RWPE2 (cell line): ENCODE measurements at regions not wholly inside any gene's neighbourhood (a gene's known extent, or its start where the extent isn't known, plus 50 kb on each side); places are given as distances from the start of the nearest gene placed in this dataset.

Source experiments
- ATAC-seq: fragments of 200-7000 bp; cut with Tn5 transposase; 3 replicates; pipeline ENCODE4 v1.9.1; 2021; ENCODE audit warnings: low read depth
- DNase-seq: peaks from one replicate; pipeline ENCODE4 v3.0.0-alpha.2; 2020; ENCODE audit warnings: low spot score
- H3K27ac ChIP-seq: fragments of 450-650 bp; 2 replicates; pipeline ENCODE4 v1.5.1; 2017; ENCODE audit warnings: mild to moderate bottlenecking; ENCODE audit not compliant: poor library complexity, severe bottlenecking
- H3K27me3 ChIP-seq: fragments of 250-450 bp; sonication (Bioruptor Pico); 2 replicates; pipeline ENCODE4 v1.5.1; 2021; ENCODE audit warnings: mild to moderate bottlenecking, moderate library complexity; ENCODE audit not compliant: insufficient read depth, poor library complexity, severe bottlenecking
- H3K36me3 ChIP-seq: fragments of 250-450 bp; sonication (Bioruptor Pico); 2 replicates; pipeline ENCODE4 v1.5.1; 2020; ENCODE audit warnings: low read depth, mild to moderate bottlenecking, moderate library complexity
- H3K4me1 ChIP-seq: fragments of 250-450 bp; sonication (Bioruptor Pico); 2 replicates; pipeline ENCODE4 v1.5.1; 2021; ENCODE audit warnings: mild to moderate bottlenecking, moderate library complexity; ENCODE audit not compliant: insufficient read depth, poor library complexity, severe bottlenecking
- H3K4me3 ChIP-seq: fragments of 250-450 bp; sonication (Bioruptor Pico); 2 replicates; pipeline ENCODE4 v1.5.1; 2021; ENCODE audit warnings: mild to moderate bottlenecking, moderate library complexity; ENCODE audit not compliant: severe bottlenecking
- H3K9me3 ChIP-seq: fragments of 250-450 bp; sonication (Bioruptor Pico); 2 replicates; pipeline ENCODE4 v1.5.1; 2021; ENCODE audit warnings: mild to moderate bottlenecking, moderate library complexity; ENCODE audit not compliant: severe bottlenecking
- TF ChIP-seq, protein P1 (sequence below): fragments of 450-650 bp; IDR thresholded peaks from one replicate; pipeline ENCODE4 v1.5.1; 2017; ENCODE audit warnings: mild to moderate bottlenecking, moderate library complexity; ENCODE audit not compliant: poor library complexity, severe bottlenecking

- Histone ChIP-seq H3K27ac (no peak overlapping the region), H3K4me3 (no peak overlapping the region), H3K9me3 (no peaks in the 10 kb centered on the region), H3K27me3 (peaks cover 19% of the 10 kb centered on the region), H3K4me1 (no peaks in the 10 kb centered on the region), H3K36me3 (no peaks in the 10 kb centered on the region)
- ATAC-seq (no peak), DNase-seq (no peak)
- TF ChIP-seq, protein P1, sequence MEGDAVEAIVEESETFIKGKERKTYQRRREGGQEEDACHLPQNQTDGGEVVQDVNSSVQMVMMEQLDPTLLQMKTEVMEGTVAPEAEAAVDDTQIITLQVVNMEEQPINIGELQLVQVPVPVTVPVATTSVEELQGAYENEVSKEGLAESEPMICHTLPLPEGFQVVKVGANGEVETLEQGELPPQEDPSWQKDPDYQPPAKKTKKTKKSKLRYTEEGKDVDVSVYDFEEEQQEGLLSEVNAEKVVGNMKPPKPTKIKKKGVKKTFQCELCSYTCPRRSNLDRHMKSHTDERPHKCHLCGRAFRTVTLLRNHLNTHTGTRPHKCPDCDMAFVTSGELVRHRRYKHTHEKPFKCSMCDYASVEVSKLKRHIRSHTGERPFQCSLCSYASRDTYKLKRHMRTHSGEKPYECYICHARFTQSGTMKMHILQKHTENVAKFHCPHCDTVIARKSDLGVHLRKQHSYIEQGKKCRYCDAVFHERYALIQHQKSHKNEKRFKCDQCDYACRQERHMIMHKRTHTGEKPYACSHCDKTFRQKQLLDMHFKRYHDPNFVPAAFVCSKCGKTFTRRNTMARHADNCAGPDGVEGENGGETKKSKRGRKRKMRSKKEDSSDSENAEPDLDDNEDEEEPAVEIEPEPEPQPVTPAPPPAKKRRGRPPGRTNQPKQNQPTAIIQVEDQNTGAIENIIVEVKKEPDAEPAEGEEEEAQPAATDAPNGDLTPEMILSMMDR, result no peak
Measured at GRCh38 chr3:11954312-11954934, 49.8 kb upstream of the SYN2 start.
